ENCODE measurements at regions not wholly inside any gene's neighbourhood (a gene's known extent, or its start where the extent isn't known, plus 50 kb on each side); places are given as distances from the start of the nearest gene placed in this dataset.

DNA sequence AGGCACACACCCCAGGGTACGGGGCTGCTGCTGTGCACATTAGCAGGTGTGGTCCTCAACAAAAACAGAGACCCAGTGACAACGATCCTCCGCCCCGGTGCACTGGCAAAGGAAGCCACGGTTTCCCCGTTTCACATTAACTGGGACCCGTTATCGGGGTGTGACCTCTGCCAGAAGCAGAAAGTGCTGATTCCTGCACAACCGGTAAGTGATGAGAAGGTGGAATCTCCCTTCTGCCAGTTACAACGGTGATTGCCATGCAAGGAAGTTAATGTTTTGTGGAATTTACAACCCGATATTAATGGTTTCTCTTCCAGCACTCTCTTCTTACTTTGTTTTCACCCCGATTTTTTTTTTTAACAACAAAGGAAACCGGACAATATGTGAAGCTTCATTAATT, 294.9 kb upstream of the IRX1 start:
- no peaks in the 10 kb centered on the region for H3K4me1 ChIP-seq
- H3K27ac ChIP-seq, result no peak overlapping the region
- no peaks in the 10 kb centered on the region for H3K36me3 ChIP-seq
- H3K27me3 ChIP-seq, result peaks cover 0 to 4% (median 0%) of the 10 kb centered on the region in 3 donors
- no peaks in the 10 kb centered on the region for H3K9me3 ChIP-seq
- intact Hi-C loops (cut with DNase I), result no loop called here
- DNase-seq, result no peak
- WGBS, 2 donors, result 25 to 53% methylated on average over 13 of the region's 13 CpGs
- TF ChIP-seq EP300 (IDR thresholded peaks at IDR 0.05) (no peak), POLR2A (IDR thresholded peaks at IDR 0.05) (no peak), POLR2AphosphoS5 (IDR thresholded peaks at IDR 0.05) (no peak)
- TF ChIP-seq, protein P1, sequence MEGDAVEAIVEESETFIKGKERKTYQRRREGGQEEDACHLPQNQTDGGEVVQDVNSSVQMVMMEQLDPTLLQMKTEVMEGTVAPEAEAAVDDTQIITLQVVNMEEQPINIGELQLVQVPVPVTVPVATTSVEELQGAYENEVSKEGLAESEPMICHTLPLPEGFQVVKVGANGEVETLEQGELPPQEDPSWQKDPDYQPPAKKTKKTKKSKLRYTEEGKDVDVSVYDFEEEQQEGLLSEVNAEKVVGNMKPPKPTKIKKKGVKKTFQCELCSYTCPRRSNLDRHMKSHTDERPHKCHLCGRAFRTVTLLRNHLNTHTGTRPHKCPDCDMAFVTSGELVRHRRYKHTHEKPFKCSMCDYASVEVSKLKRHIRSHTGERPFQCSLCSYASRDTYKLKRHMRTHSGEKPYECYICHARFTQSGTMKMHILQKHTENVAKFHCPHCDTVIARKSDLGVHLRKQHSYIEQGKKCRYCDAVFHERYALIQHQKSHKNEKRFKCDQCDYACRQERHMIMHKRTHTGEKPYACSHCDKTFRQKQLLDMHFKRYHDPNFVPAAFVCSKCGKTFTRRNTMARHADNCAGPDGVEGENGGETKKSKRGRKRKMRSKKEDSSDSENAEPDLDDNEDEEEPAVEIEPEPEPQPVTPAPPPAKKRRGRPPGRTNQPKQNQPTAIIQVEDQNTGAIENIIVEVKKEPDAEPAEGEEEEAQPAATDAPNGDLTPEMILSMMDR (IDR thresholded peaks at IDR 0.05), result no peak
- no peak overlapping the region for H3K4me3 ChIP-seq

DNA sequence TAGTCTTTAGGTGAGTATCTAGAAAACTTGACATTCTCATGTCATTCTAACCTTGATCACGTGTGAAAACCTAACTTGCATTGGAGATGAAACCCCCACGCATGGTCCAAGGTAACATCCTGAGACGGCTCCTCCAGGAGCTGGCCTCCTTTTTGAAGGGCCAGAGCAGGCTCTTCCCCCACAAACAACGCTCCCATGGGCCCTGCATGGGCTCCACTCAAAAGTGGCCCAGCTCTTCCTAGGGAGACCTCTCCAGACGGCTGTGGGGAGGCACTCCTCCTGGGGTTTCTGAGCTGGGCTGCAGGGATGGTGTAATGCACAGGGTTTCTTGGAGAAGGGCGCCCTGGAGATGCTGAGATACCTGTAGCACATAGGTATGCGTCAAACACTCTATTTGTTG, 296.2 kb upstream of the IRX1 start:
- WGBS, 2 donors, result 67 to 74% methylated on average over 7 of the region's 7 CpGs

DNA sequence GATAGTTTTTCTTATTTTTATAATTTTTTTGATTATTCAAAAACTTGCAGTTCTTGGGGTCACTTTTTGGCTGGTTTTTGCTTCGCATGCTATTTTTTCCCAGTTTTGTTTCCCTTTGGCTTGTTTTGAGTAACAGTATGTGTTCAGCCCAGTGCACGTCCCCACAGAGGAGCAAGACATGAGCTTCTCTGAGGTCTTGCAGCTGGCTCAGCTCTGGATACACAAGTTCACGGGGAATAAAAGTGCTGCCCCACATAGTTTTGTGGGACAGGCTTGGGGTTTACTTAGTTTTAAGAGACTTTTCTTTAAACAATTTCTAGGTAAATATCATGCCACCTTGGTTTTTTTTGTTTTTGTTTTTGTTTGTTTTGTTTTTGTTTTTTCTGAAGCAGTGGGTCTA, 297.8 kb upstream of the IRX1 start:
- Histone ChIP-seq H3K4me3 (no peak overlapping the region), H3K27ac (no peak overlapping the region), H3K9me3 (no peaks in the 10 kb centered on the region), H3K36me3 (no peaks in the 10 kb centered on the region), H3K27me3 (peaks cover 0 to 4% (median 0%) of the 10 kb centered on the region in 3 donors), H3K4me1 (no peaks in the 10 kb centered on the region)
- no peak for TF ChIP-seq POLR2AphosphoS5 (IDR thresholded peaks at IDR 0.05)
- TF ChIP-seq POLR2A (IDR thresholded peaks at IDR 0.05), result no peak
- TF ChIP-seq, protein P1 (IDR thresholded peaks at IDR 0.05), result no peak
- intact Hi-C loops (cut with DNase I), result no loop called here
- no peak for DNase-seq
- 71 to 75% methylated on average over 3 of the region's 3 CpGs for WGBS, 2 donors

More for the DNA sequence above, 296.2 kb upstream of the IRX1 start:
- peaks cover 0 to 4% (median 0%) of the 10 kb centered on the region in 3 donors for H3K27me3 ChIP-seq
- no peak overlapping the region for H3K27ac ChIP-seq
- intact Hi-C loops (cut with DNase I), result no loop called here
- H3K9me3 ChIP-seq, result no peaks in the 10 kb centered on the region
- H3K36me3 ChIP-seq, result no peaks in the 10 kb centered on the region
- no peak for DNase-seq
- no peaks in the 10 kb centered on the region for H3K4me1 ChIP-seq
- TF ChIP-seq POLR2AphosphoS5 (IDR thresholded peaks at IDR 0.05) (no peak), EP300 (IDR thresholded peaks at IDR 0.05) (no peak), POLR2A (IDR thresholded peaks at IDR 0.05) (no peak)
- TF ChIP-seq, protein P1 (IDR thresholded peaks at IDR 0.05), result no peak
- no peak overlapping the region for H3K4me3 ChIP-seq

DNA sequence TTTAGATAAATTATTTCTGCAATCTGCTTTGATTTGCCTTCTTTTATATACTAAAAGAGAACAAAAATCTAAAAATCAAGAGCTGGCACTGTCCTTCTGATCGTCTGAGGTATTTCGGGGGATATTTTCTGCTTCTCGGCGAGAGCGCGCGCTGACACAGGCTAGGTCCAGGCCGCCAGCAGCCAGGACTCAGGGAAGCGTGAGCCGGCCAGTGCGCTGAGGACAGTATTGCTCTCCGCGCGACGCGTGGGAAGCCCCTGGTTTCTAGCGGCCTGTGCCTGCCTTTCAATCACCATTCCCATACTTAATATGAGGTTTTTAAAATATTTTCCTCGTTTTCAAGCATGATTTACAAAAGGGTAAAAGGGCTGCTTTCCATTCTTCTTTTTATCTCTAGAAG, 307.3 kb upstream of the IRX1 start:
- 93 to 94% methylated on average over 18 of the region's 18 CpGs for WGBS, 2 donors
- no peak for DNase-seq
- Histone ChIP-seq H3K36me3 (no peaks in the 10 kb centered on the region), H3K27me3 (no peaks in the 10 kb centered on the region), H3K4me1 (no peaks in the 10 kb centered on the region), H3K9me3 (no peaks in the 10 kb centered on the region), H3K4me3 (no peak overlapping the region), H3K27ac (no peak overlapping the region)
- intact Hi-C loops (cut with DNase I), result no loop called here
- TF ChIP-seq POLR2AphosphoS5 (IDR thresholded peaks at IDR 0.05) (no peak), EP300 (IDR thresholded peaks at IDR 0.05) (no peak), POLR2A (IDR thresholded peaks at IDR 0.05) (no peak)
- TF ChIP-seq, protein P1 (IDR thresholded peaks at IDR 0.05), result no peak

DNA sequence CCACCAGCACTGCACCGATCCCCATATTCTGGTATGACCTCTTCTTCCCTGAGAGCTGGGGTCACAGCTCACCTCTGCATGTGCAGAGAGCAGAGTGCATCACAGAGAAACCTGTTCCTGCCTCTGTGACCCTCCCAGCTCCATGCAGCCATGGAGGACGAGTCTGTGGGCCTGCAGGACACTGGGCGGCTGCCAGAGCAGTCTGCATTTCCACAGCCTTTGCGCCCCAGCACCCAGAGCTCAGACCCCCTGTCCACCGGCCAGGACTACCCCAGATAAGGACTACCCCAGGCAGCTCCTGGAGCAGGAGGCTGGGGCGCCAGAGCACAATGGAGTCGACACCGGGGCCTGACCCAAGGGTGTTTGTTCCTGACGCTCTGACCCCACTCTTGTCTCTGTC, 308.1 kb upstream of the IRX1 start:
- no peaks in the 10 kb centered on the region for H3K9me3 ChIP-seq
- no peak for DNase-seq
- no peak overlapping the region for H3K27ac ChIP-seq
- TF ChIP-seq EP300 (IDR thresholded peaks at IDR 0.05), result no peak
- TF ChIP-seq POLR2AphosphoS5 (IDR thresholded peaks at IDR 0.05), result no peak
- TF ChIP-seq POLR2A (IDR thresholded peaks at IDR 0.05), result no peak
- TF ChIP-seq, protein P1 (IDR thresholded peaks at IDR 0.05), result no peak
- H3K27me3 ChIP-seq, result no peaks in the 10 kb centered on the region
- H3K4me3 ChIP-seq, result no peak overlapping the region
- no peaks in the 10 kb centered on the region for H3K36me3 ChIP-seq
- WGBS, 2 donors, result 69 to 79% methylated on average over 9 of the region's 9 CpGs
- no peaks in the 10 kb centered on the region for H3K4me1 ChIP-seq
- intact Hi-C loops (cut with DNase I), result no loop called here

Data from sigmoid colon (tissue), 6 donors.